Neural cell (in vitro differentiated cells): ENCODE measurements at regions not wholly inside any gene's neighbourhood (a gene's known extent, or its start where the extent isn't known, plus 50 kb on each side); places are given as distances from the start of the nearest gene placed in this dataset.

Experiments used
- H2AFZ ChIP-seq: fragments of 200-600, 300-800 bp; sonication (generic), shearing (Covaris generic); 2 replicates; pipeline ENCODE4 v1.6.0; 2014; ENCODE audit warnings: low read depth, mild to moderate bottlenecking, antibody characterized with exemption, low read length, moderate library complexity
- H3F3A ChIP-seq: fragments of 200-600 bp; shearing (Covaris generic); 2 replicates; pipeline ENCODE4 v1.6.1; 2016; ENCODE audit warnings: mild to moderate bottlenecking, moderate library complexity, mixed read lengths, antibody characterized with exemption, low read length; ENCODE audit not compliant: insufficient read depth, poor library complexity, severe bottlenecking
- H3K27ac ChIP-seq: fragments of 200-600, 300-800 bp; sonication (generic), shearing (Covaris generic); 2 replicates; pipeline ENCODE4 v1.5.1; 2014; ENCODE audit warnings: mild to moderate bottlenecking, low read length, moderate library complexity
- H3K27me3 ChIP-seq: fragments of 300-800, 200-600 bp; sonication (generic), shearing (Covaris generic); 2 replicates; pipeline ENCODE4 v1.6.0; 2014; ENCODE audit warnings: mild to moderate bottlenecking, low read depth, low read length, moderate library complexity; ENCODE audit not compliant: insufficient read depth
- H3K36me3 ChIP-seq: fragments of 300-800, 200-600 bp; sonication (generic), shearing (Covaris generic); 2 replicates; pipeline ENCODE4 v1.5.1; 2014; ENCODE audit warnings: mild to moderate bottlenecking, antibody characterized with exemption, low read length, moderate library complexity; ENCODE audit not compliant: insufficient read depth
- H3K4me2 ChIP-seq: fragments of 300-800, 200-600 bp; sonication (generic), shearing (Covaris generic); 2 replicates; pipeline ENCODE4 v1.6.0; 2014; ENCODE audit warnings: mild to moderate bottlenecking, low read length
- H3K4me3 ChIP-seq: fragments of 300-800, 200-600 bp; sonication (generic), shearing (Covaris generic); 2 replicates; pipeline ENCODE4 v1.5.1; 2014; ENCODE audit warnings: mild to moderate bottlenecking, low read length, moderate library complexity
- H3K79me2 ChIP-seq: fragments of 200-600 bp; shearing (Covaris generic); replicated peaks from 2 replicates; pipeline ENCODE4 v1.6.0; 2014; ENCODE audit warnings: mild to moderate bottlenecking, low read length, moderate library complexity; ENCODE audit not compliant: insufficient read depth
- H3K9ac ChIP-seq: fragments of 300-800, 200-600 bp; sonication (generic), shearing (Covaris generic); 2 replicates; pipeline ENCODE4 v1.6.1; 2016; ENCODE audit warnings: mild to moderate bottlenecking, low read length, mixed read lengths
- H3K9me2 ChIP-seq: fragments of 200-600 bp; shearing (Covaris generic); 2 replicates; pipeline ENCODE4 v1.6.1; 2016; ENCODE audit warnings: mild to moderate bottlenecking, low read length, mixed read lengths; ENCODE audit not compliant: insufficient read depth
- H3K9me3 ChIP-seq: fragments of 200-600, 300-800 bp; sonication (generic), shearing (Covaris generic); 2 replicates; pipeline ENCODE4 v1.6.1; 2016; ENCODE audit warnings: mild to moderate bottlenecking, mixed run types, low read length, moderate library complexity, mixed read lengths
- H4K20me1 ChIP-seq: fragments of 200-600 bp; shearing (Covaris generic); 2 replicates; pipeline ENCODE4 v1.6.1; 2016; ENCODE audit warnings: mild to moderate bottlenecking, mixed run types; ENCODE audit not compliant: insufficient read depth
- CTCF ChIP-seq: fragments of 450-650 bp; IDR thresholded peaks from 2 replicates; pipeline ENCODE4 v1.5.1; 2014; ENCODE audit warnings: antibody characterized with exemption, mild to moderate bottlenecking, moderate library complexity; ENCODE audit not compliant: poor library complexity, severe bottlenecking
- EP300 ChIP-seq: fragments of 450-650 bp; conservative IDR thresholded peaks from 2 replicates; pipeline ENCODE4 v1.6.1; 2014; ENCODE audit warnings: antibody characterized with exemption, mild to moderate bottlenecking, moderate library complexity; ENCODE audit not compliant: poor library complexity, severe bottlenecking
- EZH2 ChIP-seq: fragments of 200-600, 300-800 bp; shearing (Covaris generic), sonication (generic); IDR thresholded peaks from 2 replicates; pipeline ENCODE4 v1.6.1; 2014; ENCODE audit warnings: antibody characterized with exemption, low read length, borderline replicate concordance, mild to moderate bottlenecking; ENCODE audit not compliant: insufficient read depth, poor library complexity, severe bottlenecking
- MXI1 ChIP-seq: fragments of 450-650 bp; conservative IDR thresholded peaks from 2 replicates; pipeline ENCODE4 v1.6.1; 2014; ENCODE audit warnings: antibody characterized with exemption, mild to moderate bottlenecking; ENCODE audit not compliant: poor library complexity, severe bottlenecking
- POLR2AphosphoS5 ChIP-seq: IDR thresholded peaks from 2 replicates; pipeline ENCODE4 v1.6.1; 2012
- RAD21 ChIP-seq: fragments of 450-650 bp; conservative IDR thresholded peaks from 2 replicates; pipeline ENCODE4 v1.6.1; 2014; ENCODE audit warnings: antibody characterized with exemption, mild to moderate bottlenecking, moderate library complexity
- REST ChIP-seq: IDR thresholded peaks from 2 replicates; pipeline ENCODE4 v1.6.1; 2012; ENCODE audit warnings: borderline replicate concordance
- SMC3 ChIP-seq: fragments of 450-650 bp; conservative IDR thresholded peaks from 2 replicates; pipeline ENCODE4 v1.6.1; 2014; ENCODE audit warnings: antibody characterized with exemption, mild to moderate bottlenecking, moderate library complexity; ENCODE audit not compliant: poor library complexity
- TAF1 ChIP-seq: IDR thresholded peaks from 2 replicates; pipeline ENCODE4 v1.6.1; 2012; ENCODE audit warnings: low read depth

GRCh38 chr3:182063742-182064141 is 352.0 kb downstream of the SOX2 start:
- H4K20me1 ChIP-seq = no peaks in the 10 kb centered on the region
- H3K4me2 ChIP-seq = no peak overlapping the region
- no peaks in the 10 kb centered on the region for H3K36me3 ChIP-seq
- TF ChIP-seq POLR2AphosphoS5 (no peak), TAF1 (no peak), RAD21 (no peak)
- no peak overlapping the region for H3K27ac ChIP-seq
- no peak overlapping the region for H2AFZ ChIP-seq
- no peaks in the 10 kb centered on the region for H3K79me2 ChIP-seq
- no peaks in the 10 kb centered on the region for H3F3A ChIP-seq
- H3K27me3 ChIP-seq = no peaks in the 10 kb centered on the region
- no peak overlapping the region for H3K4me3 ChIP-seq
- H3K9ac ChIP-seq = no peak overlapping the region
- H3K9me3 ChIP-seq = no peaks in the 10 kb centered on the region
- H3K9me2 ChIP-seq = no peaks in the 10 kb centered on the region

- Histone ChIP-seq H3K9ac (no peak overlapping the region), H2AFZ (no peak overlapping the region), H3K27me3 (no peaks in the 10 kb centered on the region), H3K4me2 (no peak overlapping the region), H3K9me2 (no peaks in the 10 kb centered on the region), H3K27ac (no peak overlapping the region), H3K4me3 (no peak overlapping the region), H3K9me3 (no peaks in the 10 kb centered on the region), H3K79me2 (no peaks in the 10 kb centered on the region), H3K36me3 (no peaks in the 10 kb centered on the region), H4K20me1 (no peaks in the 10 kb centered on the region), H3F3A (no peaks in the 10 kb centered on the region)
- TF ChIP-seq SMC3 (no peak), EZH2 (no peak), MXI1 (no peak), TAF1 (no peak), POLR2AphosphoS5 (no peak), EP300 (no peak), REST (no peak), RAD21 (no peak), CTCF (no peak)
These were observed 355.7 kb downstream of the SOX2 start for GRCh38 chr3:182067423-182067822.

GRCh38 chr3:182078316-182078715 is 366.6 kb downstream of the SOX2 start:
- H4K20me1 ChIP-seq = no peaks in the 10 kb centered on the region
- no peaks in the 10 kb centered on the region for H3K27me3 ChIP-seq
- no peaks in the 10 kb centered on the region for H3F3A ChIP-seq
- no peak overlapping the region for H3K9ac ChIP-seq
- TF ChIP-seq SMC3 (no peak), REST (no peak), CTCF (no peak), EZH2 (no peak), POLR2AphosphoS5 (no peak), MXI1 (no peak), TAF1 (no peak), RAD21 (no peak)
- no peak overlapping the region for H3K4me3 ChIP-seq
- H3K4me2 ChIP-seq = no peak overlapping the region
- H2AFZ ChIP-seq = no peak overlapping the region
- H3K9me3 ChIP-seq = no peaks in the 10 kb centered on the region
- no peaks in the 10 kb centered on the region for H3K9me2 ChIP-seq
- H3K27ac ChIP-seq = no peak overlapping the region
- H3K36me3 ChIP-seq = no peaks in the 10 kb centered on the region
- H3K79me2 ChIP-seq = no peaks in the 10 kb centered on the region
